CD4-positive, alpha-beta memory T cell (primary cell): ENCODE measurements at regions not wholly inside any gene's neighbourhood (a gene's known extent, or its start where the extent isn't known, plus 50 kb on each side); places are given as distances from the start of the nearest gene placed in this dataset.

Experiments used
- CTCF ChIA-PET: fragments of 350-600 bp; sonication (Branson Sonifier 250); formaldehyde crosslinking; loops from one replicate; lab custom pipeline; 2021; ENCODE audit warnings: inconsistent platforms; ENCODE audit not compliant: partially characterized antibody; lab: Charles Lee
- POLR2A ChIA-PET: fragments of 350-600 bp; sonication (Branson Sonifier 250); formaldehyde crosslinking; loops from one replicate; lab custom pipeline; 2021; ENCODE audit not compliant: partially characterized antibody; lab: Charles Lee
- DNase-seq, 5 donors: peaks; one replicate each; pipeline versions ENCODE4 v3.0.0 to v3.0.0-alpha.2; 2020 to 2022; ENCODE audit warnings: mixed read lengths in 1 of 5
- H3K27ac ChIP-seq: one replicate; pipeline ENCODE4 v1.7.0; 2013; ENCODE audit warnings: low read depth, low read length
- H3K27me3 ChIP-seq: 2 replicates; pipeline ENCODE4 v1.7.0; 2013; ENCODE audit warnings: mild to moderate bottlenecking, low read length, moderate library complexity; ENCODE audit not compliant: insufficient read depth
- H3K36me3 ChIP-seq: 2 replicates; pipeline ENCODE4 v1.7.0; 2013; ENCODE audit warnings: mild to moderate bottlenecking, low read length, moderate library complexity; ENCODE audit not compliant: insufficient read depth
- H3K4me1 ChIP-seq: 2 replicates; pipeline ENCODE4 v1.7.0; 2013; ENCODE audit warnings: mild to moderate bottlenecking, low read length, moderate library complexity; ENCODE audit not compliant: insufficient read depth
- H3K4me3 ChIP-seq, 2 donors: one replicate each; pipeline ENCODE4 v1.7.0; 2013; ENCODE audit warnings: low read length in 2 of 2, mild to moderate bottlenecking in 1 of 2
- H3K9me3 ChIP-seq, 2 donors: one replicate each; pipeline ENCODE4 v1.7.0; 2013; ENCODE audit warnings: low read length in 2 of 2, control low read depth in 1 of 2; ENCODE audit not compliant: control insufficient read depth in 1 of 2
- H3K27ac Mint-ChIP-seq, 7 donors: one replicate each; pipeline ENCODE4 v1.8.0; 2020 to 2021; ENCODE audit warnings: mixed read lengths in 7 of 7, mild to moderate bottlenecking in 6 of 7, inconsistent platforms in 3 of 7, moderate library complexity in 3 of 7
- H3K27me3 Mint-ChIP-seq, 2 donors: one replicate each; pipeline ENCODE4 v1.8.0; 2020 to 2021; ENCODE audit warnings: mixed read lengths in 2 of 2
- H3K36me3 Mint-ChIP-seq, 2 donors: one replicate each; pipeline ENCODE4 v1.8.0; 2020 to 2021; ENCODE audit warnings: mixed read lengths in 2 of 2, inconsistent platforms in 1 of 2, mild to moderate bottlenecking in 1 of 2
- H3K4me1 Mint-ChIP-seq, 4 donors: one replicate each; pipeline ENCODE4 v1.8.0; 2020 to 2021; ENCODE audit warnings: mixed read lengths in 4 of 4, mild to moderate bottlenecking in 1 of 4
- H3K4me3 Mint-ChIP-seq, 8 donors: one replicate each; pipeline ENCODE4 v1.8.0; 2020 to 2021; ENCODE audit warnings: mixed read lengths in 8 of 8, mild to moderate bottlenecking in 7 of 8, moderate library complexity in 6 of 8, inconsistent platforms in 3 of 8
- H3K9me3 Mint-ChIP-seq, 8 donors: one replicate each; pipeline ENCODE4 v1.8.0; 2020 to 2021; ENCODE audit warnings: mixed read lengths in 8 of 8, mild to moderate bottlenecking in 5 of 8, inconsistent platforms in 3 of 8, moderate library complexity in 1 of 8
- intact Hi-C: fragments of 100-400 bp; cut with micrococcal nuclease; formaldehyde crosslinking; loops from one replicate; pipeline ENCODE4 v1.15.1; 2023

- ChIA-PET POLR2A (no interaction called here), CTCF (no interaction called here)
- H3K4me3 Mint-ChIP-seq = no peak overlapping the region
- no peak overlapping the region for H3K27ac ChIP-seq
- DNase-seq = no peak
- intact Hi-C loops = no loop called here
- H3K27ac Mint-ChIP-seq = no peak overlapping the region
- peaks cover 0 to 8% (median 2%) of the 10 kb centered on the region in 8 donors for H3K9me3 Mint-ChIP-seq
- no peak overlapping the region for H3K4me3 ChIP-seq
- H3K27me3 Mint-ChIP-seq = no peaks in the 10 kb centered on the region
- H3K9me3 ChIP-seq = peaks cover 0 to 4% of the 10 kb centered on the region in 2 donors
- H3K4me1 Mint-ChIP-seq = no peaks in the 10 kb centered on the region
- H3K36me3 Mint-ChIP-seq = no peaks in the 10 kb centered on the region
- H3K27me3 ChIP-seq = no peaks in the 10 kb centered on the region
- no peaks in the 10 kb centered on the region for H3K36me3 ChIP-seq
- H3K4me1 ChIP-seq = no peaks in the 10 kb centered on the region
Measured at GRCh38 chr7:31448649-31449048, 65.2 kb upstream of the ITPRID1 start.

- no peaks in the 10 kb centered on the region for H3K36me3 Mint-ChIP-seq
- DNase-seq = no peak
- H3K27me3 Mint-ChIP-seq = no peaks in the 10 kb centered on the region
- no peak overlapping the region for H3K4me3 Mint-ChIP-seq
- H3K4me1 Mint-ChIP-seq = no peaks in the 10 kb centered on the region
- Histone ChIP-seq H3K4me3 (no peak overlapping the region), H3K4me1 (no peaks in the 10 kb centered on the region), H3K27me3 (no peaks in the 10 kb centered on the region), H3K27ac (no peak overlapping the region), H3K9me3 (no peaks in the 10 kb centered on the region), H3K36me3 (no peaks in the 10 kb centered on the region)
- POLR2A ChIA-PET = no interaction called here
- H3K27ac Mint-ChIP-seq = no peak overlapping the region
- CTCF ChIA-PET = no interaction called here
- intact Hi-C loops = no loop called here
- H3K9me3 Mint-ChIP-seq = peaks cover 0 to 3% (median 1%) of the 10 kb centered on the region in 8 donors
Measured at GRCh38 chr7:31455844-31456243, 58.0 kb upstream of the ITPRID1 start.

GRCh38 chr7:31456646-31457368 is 57.1 kb upstream of the ITPRID1 start:
- no peaks in the 10 kb centered on the region for H3K36me3 Mint-ChIP-seq
- ChIA-PET POLR2A (no interaction called here), CTCF (no interaction called here)
- Histone ChIP-seq H3K4me1 (no peaks in the 10 kb centered on the region), H3K4me3 (no peak overlapping the region), H3K27ac (no peak overlapping the region), H3K27me3 (no peaks in the 10 kb centered on the region), H3K36me3 (no peaks in the 10 kb centered on the region), H3K9me3 (no peaks in the 10 kb centered on the region)
- no peak for DNase-seq
- H3K4me3 Mint-ChIP-seq = no peak overlapping the region
- H3K4me1 Mint-ChIP-seq = no peaks in the 10 kb centered on the region
- H3K27me3 Mint-ChIP-seq = no peaks in the 10 kb centered on the region
- no peak overlapping the region for H3K27ac Mint-ChIP-seq
- intact Hi-C loops = no loop called here
- peaks cover 0 to 5% (median 0%) of the 10 kb centered on the region in 8 donors for H3K9me3 Mint-ChIP-seq

GRCh38 chr7:31457551-31457950 is 56.3 kb upstream of the ITPRID1 start:
- Mint-ChIP-seq H3K4me1 (no peaks in the 10 kb centered on the region), H3K4me3 (no peak overlapping the region), H3K27me3 (no peaks in the 10 kb centered on the region), H3K9me3 (peaks cover 0 to 5% (median 0%) of the 10 kb centered on the region in 8 donors), H3K27ac (no peak overlapping the region), H3K36me3 (no peaks in the 10 kb centered on the region)
- CTCF ChIA-PET = no interaction called here
- H3K27me3 ChIP-seq = no peaks in the 10 kb centered on the region
- H3K27ac ChIP-seq = no peak overlapping the region
- intact Hi-C loops = no loop called here
- no peaks in the 10 kb centered on the region for H3K4me1 ChIP-seq
- H3K4me3 ChIP-seq = no peak overlapping the region
- no peak for DNase-seq
- POLR2A ChIA-PET = no interaction called here
- no peaks in the 10 kb centered on the region for H3K9me3 ChIP-seq
- H3K36me3 ChIP-seq = no peaks in the 10 kb centered on the region

- Mint-ChIP-seq H3K4me3 (no peak overlapping the region), H3K36me3 (no peaks in the 10 kb centered on the region), H3K4me1 (no peaks in the 10 kb centered on the region), H3K27me3 (no peaks in the 10 kb centered on the region), H3K27ac (no peak overlapping the region), H3K9me3 (peaks cover 0 to 3% (median under 1%) of the 10 kb centered on the region in 8 donors)
- Histone ChIP-seq H3K4me1 (no peaks in the 10 kb centered on the region), H3K27me3 (no peaks in the 10 kb centered on the region), H3K36me3 (no peaks in the 10 kb centered on the region), H3K27ac (no peak overlapping the region), H3K4me3 (no peak overlapping the region), H3K9me3 (no peaks in the 10 kb centered on the region)
- ChIA-PET POLR2A (no interaction called here), CTCF (no interaction called here)
- no peak for DNase-seq
- intact Hi-C loops = no loop called here
Measured at GRCh38 chr7:31458203-31458602, 55.7 kb upstream of the ITPRID1 start.

- no peak overlapping the region for H3K27ac Mint-ChIP-seq
- Histone ChIP-seq H3K27ac (no peak overlapping the region), H3K4me1 (no peaks in the 10 kb centered on the region), H3K9me3 (no peaks in the 10 kb centered on the region), H3K27me3 (no peaks in the 10 kb centered on the region), H3K36me3 (no peaks in the 10 kb centered on the region), H3K4me3 (no peak overlapping the region)
- no peak overlapping the region for H3K4me3 Mint-ChIP-seq
- ChIA-PET CTCF (no interaction called here), POLR2A (no interaction called here)
- H3K4me1 Mint-ChIP-seq = no peaks in the 10 kb centered on the region
- H3K36me3 Mint-ChIP-seq = no peaks in the 10 kb centered on the region
- DNase-seq = no peak
- intact Hi-C loops = no loop called here
- H3K27me3 Mint-ChIP-seq = peaks cover 0 to 2% of the 10 kb centered on the region in 2 donors
- H3K9me3 Mint-ChIP-seq = peaks cover 0 to 4% (median 0%) of the 10 kb centered on the region in 8 donors
Measured at GRCh38 chr7:31462636-31463035, 51.3 kb upstream of the ITPRID1 start.
